Stimulated activated CD8-positive, alpha-beta memory T cell treated with anti-CD3 and anti-CD28 coated beads, Interleukin-4, amount 100 ng/mL, for 4 hours (primary cell): ENCODE measurements at regions not wholly inside any gene's neighbourhood (a gene's known extent, or its start where the extent isn't known, plus 50 kb on each side); places are given as distances from the start of the nearest gene placed in this dataset.

Experiments used
- DNase-seq, 2 donors: peaks; one replicate each; pipeline ENCODE4 v3.0.0-alpha.2; 2020; ENCODE audit warnings: low read depth in 2 of 2, low spot score in 1 of 2

GRCh38 chr5:2135354-2135753 is 252.6 kb upstream of the IRX4 start:
- DNase-seq, result no peak

GRCh38 chr5:2134543-2135292 is 252.0 kb upstream of the IRX4 start:
- no peak for DNase-seq

GRCh38 chr5:2133936-2134335 is 251.2 kb upstream of the IRX4 start:
- DNase-seq, result no peak

GRCh38 chr5:2133080-2133479 is 250.4 kb upstream of the IRX4 start:
- no peak for DNase-seq

- no peak for DNase-seq
These were observed 249.7 kb upstream of the IRX4 start for GRCh38 chr5:2132497-2132847.

- no peak for DNase-seq
These were observed 249.2 kb upstream of the IRX4 start for GRCh38 chr5:2131826-2132496.

- DNase-seq, result no peak
These were observed 248.5 kb upstream of the IRX4 start for GRCh38 chr5:2131196-2131595.

- no peak for DNase-seq
These were observed 247.6 kb upstream of the IRX4 start for GRCh38 chr5:2130361-2130760.

- no peak for DNase-seq
These were observed 247.0 kb upstream of the IRX4 start for GRCh38 chr5:2129568-2130272.

- no peak for DNase-seq
These were observed 246.1 kb upstream of the IRX4 start for GRCh38 chr5:2128686-2129355.

- DNase-seq, result no peak
These were observed 243.8 kb upstream of the IRX4 start for GRCh38 chr5:2126512-2126911.

GRCh38 chr5:2125901-2126265 is 243.2 kb upstream of the IRX4 start:
- no peak for DNase-seq

- DNase-seq, result no peak
These were observed 242.6 kb upstream of the IRX4 start for GRCh38 chr5:2125171-2125900.

GRCh38 chr5:2124434-2125170 is 241.9 kb upstream of the IRX4 start:
- no peak for DNase-seq

- no peak for DNase-seq
These were observed 241.1 kb upstream of the IRX4 start for GRCh38 chr5:2123874-2124273.

- DNase-seq, result no peak
These were observed 237.6 kb upstream of the IRX4 start for GRCh38 chr5:2120361-2120760.

- DNase-seq, result no peak
These were observed 236.8 kb upstream of the IRX4 start for GRCh38 chr5:2119573-2119972.

GRCh38 chr5:2113348-2114131 is 230.8 kb upstream of the IRX4 start:
- no peak for DNase-seq

GRCh38 chr5:2112173-2113025 is 229.7 kb upstream of the IRX4 start:
- DNase-seq, result no peak
